IMR-90 (cell line): ENCODE measurements at regions not wholly inside any gene's neighbourhood (a gene's known extent, or its start where the extent isn't known, plus 50 kb on each side); places are given as distances from the start of the nearest gene placed in this dataset.

Experiments
- ATAC-seq: fragments of 200-7000 bp; cut with Tn5 transposase; 2 replicates; pipeline ENCODE4 v1.9.1; 2020; ENCODE audit warnings: low read depth, mild to moderate bottlenecking, moderate library complexity
- BruUV-seq: library from RNA; stranded (reverse); fragments of 400-500 nt; replicated peaks from 2 replicates; lab custom pipeline; 2021; lab: Mats Ljungman, UMichigan
- CTCF ChIA-PET: fragments of 300-600 bp; formaldehyde crosslinking; extraction: SDS; loops from one replicate; lab custom pipeline; 2021; ENCODE audit warnings: antibody characterized with exemption; lab: Yijun Ruan, JAX
- POLR2A ChIA-PET: fragments of 300-600 bp; sonication (Branson Sonifier 250); formaldehyde crosslinking; loops from one replicate; lab custom pipeline; 2022; ENCODE audit warnings: antibody characterized with exemption; ENCODE audit not compliant: unreplicated experiment; lab: Charles Lee
- DNase-seq: peaks from one replicate; pipeline ENCODE4 v3.0.0; 2013
- H2AFZ ChIP-seq: replicated peaks from 2 replicates; pipeline ENCODE3; 2013; ENCODE audit warnings: low read length, mild to moderate bottlenecking; ENCODE audit not compliant: poor library complexity
- H2AK5ac ChIP-seq: 2 replicates; pipeline ENCODE4 v1.6.1; 2013; ENCODE audit warnings: low read depth, low read length, inconsistent platforms
- H2AK9ac ChIP-seq: replicated peaks from 2 replicates; pipeline ENCODE3; 2013; ENCODE audit warnings: mild to moderate bottlenecking, low read depth, low read length, moderate library complexity; ENCODE audit not compliant: poor library complexity
- H2BK120ac ChIP-seq: 2 replicates; pipeline ENCODE4 v1.6.1; 2013; ENCODE audit warnings: low read depth, low read length, inconsistent platforms
- H2BK15ac ChIP-seq: 3 replicates; pipeline ENCODE4 v1.6.1; 2013; ENCODE audit warnings: low read depth, low read length, inconsistent platforms
- H2BK20ac ChIP-seq: 2 replicates; pipeline ENCODE4 v1.6.1; 2013; ENCODE audit warnings: low read depth, mild to moderate bottlenecking, inconsistent platforms, low read length, moderate library complexity
- H2BK5ac ChIP-seq: 2 replicates; pipeline ENCODE4 v1.6.1; 2013; ENCODE audit warnings: mild to moderate bottlenecking, low read depth, low read length, inconsistent platforms; ENCODE audit not compliant: poor library complexity, severe bottlenecking
- H3K14ac ChIP-seq: replicated peaks from 2 replicates; pipeline ENCODE4 v1.6.1; 2013; ENCODE audit warnings: low read depth, low read length, inconsistent platforms
- H3K18ac ChIP-seq: 2 replicates; pipeline ENCODE4 v1.6.1; 2013; ENCODE audit warnings: low read depth, low read length, control low read depth
- H3K23ac ChIP-seq: 2 replicates; pipeline ENCODE4 v1.6.1; 2013; ENCODE audit warnings: low read depth, low read length, inconsistent platforms
- H3K27ac ChIP-seq: 2 replicates; pipeline ENCODE4 v1.5.1; 2013; ENCODE audit warnings: mild to moderate bottlenecking, control low read depth, low read length; ENCODE audit not compliant: insufficient read depth
- H3K27me3 ChIP-seq: 2 replicates; pipeline ENCODE4 v1.6.1; 2013; ENCODE audit warnings: low read length; ENCODE audit not compliant: control insufficient read depth, insufficient read depth
- H3K36me3 ChIP-seq: 2 replicates; pipeline ENCODE4 v1.6.1; 2013; ENCODE audit warnings: low read length, mixed read lengths; ENCODE audit not compliant: control insufficient read depth, insufficient read depth
- H3K4ac ChIP-seq: 2 replicates; pipeline ENCODE4 v1.6.1; 2013; ENCODE audit warnings: low read depth, low read length, inconsistent platforms
- H3K4me1 ChIP-seq: 2 replicates; pipeline ENCODE4 v1.6.1; 2013; ENCODE audit warnings: low read length, mixed read lengths; ENCODE audit not compliant: control insufficient read depth, insufficient read depth
- H3K4me2 ChIP-seq: 2 replicates; pipeline ENCODE4 v1.6.1; 2013; ENCODE audit warnings: low read depth, mild to moderate bottlenecking, control low read depth, low read length, moderate library complexity
- H3K4me3 ChIP-seq: 2 replicates; pipeline ENCODE4 v1.5.1; 2013; ENCODE audit warnings: low read depth, mild to moderate bottlenecking, control low read depth, low read length, moderate library complexity; ENCODE audit not compliant: insufficient read depth
- H3K56ac ChIP-seq: 2 replicates; pipeline ENCODE4 v1.6.1; 2013; ENCODE audit warnings: low read length, inconsistent platforms; ENCODE audit not compliant: insufficient read depth; ENCODE audit errors: extremely low read depth
- H3K79me1 ChIP-seq, 2 experiments: 2 replicates each; pipeline ENCODE4 v1.6.1; 2013; ENCODE audit warnings: low read length in 2 of 2, inconsistent platforms in 1 of 2, low read depth in 1 of 2
- H3K9ac ChIP-seq: 2 replicates; pipeline ENCODE4 v1.6.1; 2013; ENCODE audit warnings: low read depth, low read length, control low read depth
- H3K9me1 ChIP-seq: 2 replicates; pipeline ENCODE4 v1.6.1; 2013; ENCODE audit warnings: low read length, inconsistent platforms; ENCODE audit not compliant: insufficient read depth
- H3K9me3 ChIP-seq: 2 replicates; pipeline ENCODE4 v1.6.1; 2013; ENCODE audit warnings: low read length; ENCODE audit not compliant: control insufficient read depth, insufficient read depth
- H4K20me1 ChIP-seq: 2 replicates; pipeline ENCODE4 v1.6.1; 2013; ENCODE audit warnings: low read length, inconsistent platforms; ENCODE audit not compliant: insufficient read depth
- H4K5ac ChIP-seq: 2 replicates; pipeline ENCODE4 v1.6.1; 2013; ENCODE audit warnings: mild to moderate bottlenecking, low read depth, low read length, control low read depth
- H4K8ac ChIP-seq, 2 experiments: 2 replicates each; pipeline ENCODE4 v1.6.1; 2013; ENCODE audit warnings: low read depth in 2 of 2, low read length in 2 of 2, control low read depth in 1 of 2, inconsistent platforms in 1 of 2
- H4K91ac ChIP-seq: 2 replicates; pipeline ENCODE4 v1.6.1; 2013; ENCODE audit warnings: low read depth, low read length, inconsistent platforms; ENCODE audit not compliant: insufficient read depth
- BHLHE40 ChIP-seq: fragments of 150-350 bp; IDR thresholded peaks from 2 replicates; pipeline ENCODE4 v1.6.1; 2016; ENCODE audit warnings: mild to moderate bottlenecking, low read depth, low read length
- CEBPB ChIP-seq: IDR thresholded peaks from 2 replicates; pipeline ENCODE4 v1.6.1; 2012; ENCODE audit warnings: low read depth, low read length, improper control_type of control experiment
- CHD1 ChIP-seq: IDR thresholded peaks from 2 replicates; pipeline ENCODE4 v1.6.1; 2012; ENCODE audit warnings: low read depth, low read length, improper control_type of control experiment
- CTCF ChIP-seq: conservative IDR thresholded peaks from 2 replicates; pipeline ENCODE4 v1.5.1; 2012; ENCODE audit warnings: mild to moderate bottlenecking, low read depth, low read length, improper control_type of control experiment
- ELK1 ChIP-seq: fragments of 150-350 bp; IDR thresholded peaks from 2 replicates; pipeline ENCODE4 v1.6.1; 2016; ENCODE audit warnings: low read depth, mild to moderate bottlenecking, low read length, moderate library complexity, borderline replicate concordance
- FOS ChIP-seq: fragments of 150-350 bp; IDR thresholded peaks from 2 replicates; pipeline ENCODE4 v1.6.1; 2016; ENCODE audit warnings: low read depth, low read length
- MAFK ChIP-seq: IDR thresholded peaks from 2 replicates; pipeline ENCODE4 v1.6.1; 2012; ENCODE audit warnings: low read depth, low read length, improper control_type of control experiment
- MAZ ChIP-seq: IDR thresholded peaks from 2 replicates; pipeline ENCODE4 v1.6.1; 2012; ENCODE audit warnings: low read depth, mild to moderate bottlenecking, low read length, improper control_type of control experiment, moderate library complexity, borderline replicate concordance
- MXI1 ChIP-seq: IDR thresholded peaks from 2 replicates; pipeline ENCODE4 v1.6.1; 2012; ENCODE audit warnings: low read depth, mild to moderate bottlenecking, low read length, moderate library complexity, borderline replicate concordance
- NFE2L2 ChIP-seq: fragments of 150-350 bp; IDR thresholded peaks from 2 replicates; pipeline ENCODE4 v1.6.1; 2016; ENCODE audit warnings: low read depth, mild to moderate bottlenecking, low read length
- POLR2A ChIP-seq: IDR thresholded peaks from 2 replicates; pipeline ENCODE4 v1.6.1; 2012; ENCODE audit warnings: mild to moderate bottlenecking, low read depth, low read length
- RAD21 ChIP-seq: IDR thresholded peaks from 2 replicates; pipeline ENCODE4 v1.6.1; 2012; ENCODE audit warnings: low read length, improper control_type of control experiment
- RCOR1 ChIP-seq: IDR thresholded peaks from 2 replicates; pipeline ENCODE4 v1.6.1; 2012; ENCODE audit warnings: mild to moderate bottlenecking, low read length, improper control_type of control experiment; ENCODE audit not compliant: insufficient replicate concordance
- RFX5 ChIP-seq: IDR thresholded peaks from 2 replicates; pipeline ENCODE4 v1.8.0; 2012; ENCODE audit warnings: low read depth, mild to moderate bottlenecking, low read length, moderate library complexity
- USF2 ChIP-seq: fragments of 150-350 bp; IDR thresholded peaks from 2 replicates; pipeline ENCODE4 v1.6.1; 2017; ENCODE audit warnings: mild to moderate bottlenecking, antibody characterized with exemption, low read length, low read depth
- WGBS, 2 experiments: methylation state at CpG; one replicate each; pipeline versions ENCODE4 v1.1.5 to v1.1.7; 2013; ENCODE audit warnings: missing lambda C conversion rate in 2 of 2; ENCODE audit not compliant: insufficient read length in 1 of 2; ENCODE audit errors: extremely low coverage in 2 of 2; 5-methylcytosine and 5-hydroxymethylcytosine counted together
- dilution Hi-C: fragments of 300-500 bp; cut with HindIII; formaldehyde crosslinking; loops from one replicate; pipeline ENCODE4 v1.14.3; 2018; ENCODE audit warnings: low sequenced_read_pairs; ENCODE audit not compliant: unreplicated experiment
- in situ Hi-C: fragments of 300-500 bp; cut with MboI; formaldehyde crosslinking; loops from 3 replicates; pipeline ENCODE4 v1.14.3; 2019; ENCODE audit warnings: low sequenced_read_pairs, inconsistent platforms, mixed read lengths
- intact Hi-C: fragments of 100-400 bp; cut with micrococcal nuclease; formaldehyde crosslinking; loops from 2 replicates; pipeline ENCODE4 v1.10.0; 2022

GRCh38 chr21:36584980-36585940 lies 105.3 kb upstream of the CLDN14 start:
- H4K91ac ChIP-seq: no peak overlapping the region
- no TSS peak for BruUV-seq
- ATAC-seq: no peak
- no peak for TF ChIP-seq MAFK
- no peak for TF ChIP-seq MXI1
- TF ChIP-seq RFX5: no peak
- no peak for TF ChIP-seq NFE2L2
- no peak for TF ChIP-seq BHLHE40
- TF ChIP-seq MAZ: no peak
- no peak for TF ChIP-seq ELK1
- no peak for TF ChIP-seq USF2
- TF ChIP-seq FOS: no peak
- no peak for TF ChIP-seq CTCF
- no peak for TF ChIP-seq RAD21
- TF ChIP-seq CEBPB: no peak
- no peak for TF ChIP-seq POLR2A
- TF ChIP-seq CHD1: no peak
- no peak for TF ChIP-seq RCOR1

More at GRCh38 chr21:36584980-36585940, 105.3 kb upstream of the CLDN14 start:
- Histone ChIP-seq H2BK120ac (no peak overlapping the region), H3K14ac (no peak overlapping the region), H3K18ac (no peak overlapping the region), H2BK20ac (no peak overlapping the region), H3K4me1 (no peaks in the 10 kb centered on the region), H3K9me3 (peaks cover 4% of the 10 kb centered on the region; the same call in 1 of the 2 replicates), H3K36me3 (no peaks in the 10 kb centered on the region), H4K20me1 (no peaks in the 10 kb centered on the region), H2AK5ac (no peak overlapping the region), H3K27me3 (peaks cover 27% of the 10 kb centered on the region), H3K27ac (no peak overlapping the region), H3K9me1 (no peaks in the 10 kb centered on the region), H2AK9ac (no peak overlapping the region), H3K79me1 (no peaks in the 10 kb centered on the region), H2BK5ac (no peak overlapping the region), H3K23ac (no peak overlapping the region), H4K5ac (no peak overlapping the region), H3K4me2 (no peak overlapping the region), H3K4ac (no peak overlapping the region), H3K56ac (no peak overlapping the region), H2BK15ac (no peak overlapping the region), H3K9ac (no peak overlapping the region), H4K8ac (no peak overlapping the region), H2AFZ (no peak overlapping the region), H3K4me3 (no peak overlapping the region)
- dilution Hi-C loops (no loop called here), intact Hi-C loops (no loop called here), in situ Hi-C loops (no loop called here)
- 76% methylated on average over 3 of the region's 6 CpGs; no CpG with 5 or more reads in 1 of the 2 experiments for WGBS, 2 experiments
- no peak for DNase-seq
- ChIA-PET CTCF (interaction anchor here (0.7 kb wide), 1 partner anchor 323 kb away, joined by 3 read pairs; no protein-coding TSS in a partner anchor), POLR2A (no interaction called here)
